DMS 273 (cell line): ENCODE measurements at regions not wholly inside any gene's neighbourhood (a gene's known extent, or its start where the extent isn't known, plus 50 kb on each side); places are given as distances from the start of the nearest gene placed in this dataset.
"Not testable (repeated sequence)": the region's sequence is repeated elsewhere in the genome, so short reads cannot be mapped to it uniquely, and the experiment has no call there.

ENCODE experiments used
- DNase-seq: peaks from one replicate; lab custom pipeline; 2025; ENCODE audit not compliant: unreplicated experiment; lab: John Stamatoyannopoulos, UW

- peak; percentile 27 for DNase-seq
These were observed 674.2 kb upstream of the MANEA start for GRCh38 chr6:94902974-94903628.

GRCh38 chr6:94899191-94899590, 678.1 kb upstream of the MANEA start:
- no peak for DNase-seq

- peak; percentile 41 for DNase-seq
These were observed 683.0 kb upstream of the MANEA start for GRCh38 chr6:94894300-94894699.

- no peak for DNase-seq
These were observed 684.0 kb upstream of the MANEA start for GRCh38 chr6:94893327-94893726.

- DNase-seq, result peak; percentile 8
These were observed 703.5 kb upstream of the MANEA start for GRCh38 chr6:94873819-94874218.

- DNase-seq, result no peak
These were observed 715.2 kb upstream of the MANEA start for GRCh38 chr6:94862112-94862511.

- DNase-seq, result no peak
These were observed 717.4 kb upstream of the MANEA start for GRCh38 chr6:94859924-94860323.

GRCh38 chr6:94856999-94857398, 720.3 kb upstream of the MANEA start:
- DNase-seq, result not testable (repeated sequence)

GRCh38 chr6:94851329-94851728, 726.0 kb upstream of the MANEA start:
- not testable (repeated sequence) for DNase-seq

GRCh38 chr6:94845742-94846141, 731.6 kb upstream of the MANEA start:
- no peak for DNase-seq

GRCh38 chr6:94835264-94835663, 742.1 kb upstream of the MANEA start:
- no peak for DNase-seq

GRCh38 chr6:94813806-94814205, 763.5 kb upstream of the MANEA start:
- no peak for DNase-seq

GRCh38 chr6:94801344-94801743, 776.0 kb upstream of the MANEA start:
- no peak for DNase-seq

GRCh38 chr6:94785514-94785913, 791.8 kb upstream of the MANEA start:
- no peak for DNase-seq

GRCh38 chr6:94785081-94785480, 792.3 kb upstream of the MANEA start:
- DNase-seq, result not testable (repeated sequence)

GRCh38 chr6:94769197-94769596, 808.1 kb upstream of the MANEA start:
- DNase-seq, result no peak

GRCh38 chr6:94751641-94752329, 825.5 kb upstream of the MANEA start:
- DNase-seq, result no peak

GRCh38 chr6:94736236-94736635, 841.1 kb upstream of the MANEA start:
- DNase-seq, result peak; percentile 74

- no peak for DNase-seq
These were observed 842.1 kb upstream of the MANEA start for GRCh38 chr6:94735270-94735669.

GRCh38 chr6:94734751-94735150, 842.6 kb upstream of the MANEA start:
- no peak for DNase-seq

GRCh38 chr6:94733066-94733465, 844.3 kb upstream of the MANEA start:
- peak; percentile 14 for DNase-seq

GRCh38 chr6:94727710-94728109, 849.6 kb upstream of the MANEA start:
- no peak for DNase-seq

GRCh38 chr6:94721459-94721858, 855.9 kb upstream of the MANEA start:
- DNase-seq, result no peak
